Keratinocyte (primary cell): ENCODE measurements at regions not wholly inside any gene's neighbourhood (a gene's known extent, or its start where the extent isn't known, plus 50 kb on each side); places are given as distances from the start of the nearest gene placed in this dataset.

Source experiments
- DNase-seq: peaks from one replicate; pipeline ENCODE4 v3.0.0-alpha.2; 2011; ENCODE audit warnings: low read depth, missing footprints, low spot score
- FAIRE-seq: peaks from 2 replicates; lab custom pipeline; 2011; peaks lifted over from hg19 to GRCh38; lab: Jason Lieb, UNC
- H2AFZ ChIP-seq: 2 replicates; pipeline ENCODE4 v1.6.0; 2012; ENCODE audit warnings: low read length, control low read depth, inconsistent platforms; ENCODE audit not compliant: control insufficient read depth
- H3K27ac ChIP-seq: 2 replicates; pipeline ENCODE4 v1.5.1; 2011; ENCODE audit warnings: low read length; ENCODE audit not compliant: control insufficient read depth, insufficient read depth
- H3K27me3 ChIP-seq: 3 replicates; pipeline ENCODE4 v1.6.0; 2011; ENCODE audit warnings: low read length; ENCODE audit not compliant: control insufficient read depth, insufficient read depth; ENCODE audit errors: extremely low read depth
- H3K36me3 ChIP-seq, 2 experiments: 2 replicates in 1 of 2; 3 replicates in 1 of 2; pipeline ENCODE4 v1.5.1; 2011; ENCODE audit warnings: low read length in 2 of 2, mild to moderate bottlenecking in 1 of 2; ENCODE audit not compliant: control insufficient read depth in 2 of 2, insufficient read depth in 2 of 2; ENCODE audit errors: extremely low read depth in 1 of 2
- H3K4me1 ChIP-seq: 3 replicates; pipeline ENCODE4 v1.5.1; 2011; ENCODE audit warnings: low read length; ENCODE audit not compliant: control insufficient read depth, insufficient read depth; ENCODE audit errors: extremely low read depth
- H3K4me2 ChIP-seq: 3 replicates; pipeline ENCODE4 v1.6.0; 2011; ENCODE audit warnings: low read depth, low read length; ENCODE audit not compliant: control insufficient read depth, insufficient read depth; ENCODE audit errors: extremely low read depth
- H3K4me3 ChIP-seq, 3 experiments: fragments of 200-600 bp in 1 of 3; sonication (generic) in 1 of 3; 2 replicates in 2 of 3; 3 replicates in 1 of 3; pipeline ENCODE4 v1.5.1; 2011 to 2016; ENCODE audit warnings: low read length in 3 of 3, mild to moderate bottlenecking in 3 of 3, control low read depth in 2 of 3, inconsistent platforms in 1 of 3, low read depth in 1 of 3, mixed read lengths in 1 of 3, mixed run types in 1 of 3, moderate library complexity in 1 of 3; ENCODE audit not compliant: control insufficient read depth in 2 of 3, insufficient read depth in 2 of 3; ENCODE audit errors: extremely low read depth in 1 of 3
- H3K79me2 ChIP-seq: 2 replicates; pipeline ENCODE4 v1.6.0; 2012; ENCODE audit warnings: low read length; ENCODE audit not compliant: control insufficient read depth, insufficient read depth
- H3K9ac ChIP-seq: 3 replicates; pipeline ENCODE4 v1.6.0; 2011; ENCODE audit warnings: low read length; ENCODE audit not compliant: control insufficient read depth, insufficient read depth; ENCODE audit errors: extremely low read depth
- H3K9me1 ChIP-seq: 3 replicates; pipeline ENCODE4 v1.6.0; 2011; ENCODE audit warnings: low read length; ENCODE audit not compliant: control insufficient read depth, insufficient read depth; ENCODE audit errors: extremely low read depth
- H3K9me3 ChIP-seq: 2 replicates; pipeline ENCODE4 v1.5.1; 2012; ENCODE audit warnings: low read depth, low read length; ENCODE audit not compliant: control insufficient read depth
- H4K20me1 ChIP-seq: 3 replicates; pipeline ENCODE4 v1.6.0; 2011; ENCODE audit warnings: low read length; ENCODE audit not compliant: control insufficient read depth, insufficient read depth; ENCODE audit errors: extremely low read depth
- EZH2 ChIP-seq: IDR thresholded peaks from one replicate; pipeline ENCODE4 v1.6.1; 2012; ENCODE audit warnings: inconsistent platforms, mild to moderate bottlenecking, low read length, moderate library complexity
- dilution Hi-C: fragments of 300-500 bp; cut with MboI; formaldehyde crosslinking; loops from one replicate; pipeline ENCODE4 v1.7.0; 2020; ENCODE audit warnings: low sequenced_read_pairs; ENCODE audit not compliant: extremely low pct_ligation_motif_present
- TF ChIP-seq, protein P1 (sequence below), 3 experiments: IDR thresholded peaks in 1 of 3; conservative IDR thresholded peaks in 1 of 3; optimal IDR thresholded peaks in 1 of 3; 2 replicates in 2 of 3; 3 replicates in 1 of 3; pipeline versions ENCODE3 to v1.5.1; 2011; ENCODE audit warnings: low read length in 3 of 3, mild to moderate bottlenecking in 3 of 3, moderate library complexity in 2 of 3, control low read depth in 1 of 3, inconsistent platforms in 1 of 3; ENCODE audit not compliant: insufficient read depth in 2 of 3; ENCODE audit errors: extremely low read depth in 1 of 3

- FAIRE-seq (no peak), DNase-seq (no peak)
- TF ChIP-seq, protein P1, sequence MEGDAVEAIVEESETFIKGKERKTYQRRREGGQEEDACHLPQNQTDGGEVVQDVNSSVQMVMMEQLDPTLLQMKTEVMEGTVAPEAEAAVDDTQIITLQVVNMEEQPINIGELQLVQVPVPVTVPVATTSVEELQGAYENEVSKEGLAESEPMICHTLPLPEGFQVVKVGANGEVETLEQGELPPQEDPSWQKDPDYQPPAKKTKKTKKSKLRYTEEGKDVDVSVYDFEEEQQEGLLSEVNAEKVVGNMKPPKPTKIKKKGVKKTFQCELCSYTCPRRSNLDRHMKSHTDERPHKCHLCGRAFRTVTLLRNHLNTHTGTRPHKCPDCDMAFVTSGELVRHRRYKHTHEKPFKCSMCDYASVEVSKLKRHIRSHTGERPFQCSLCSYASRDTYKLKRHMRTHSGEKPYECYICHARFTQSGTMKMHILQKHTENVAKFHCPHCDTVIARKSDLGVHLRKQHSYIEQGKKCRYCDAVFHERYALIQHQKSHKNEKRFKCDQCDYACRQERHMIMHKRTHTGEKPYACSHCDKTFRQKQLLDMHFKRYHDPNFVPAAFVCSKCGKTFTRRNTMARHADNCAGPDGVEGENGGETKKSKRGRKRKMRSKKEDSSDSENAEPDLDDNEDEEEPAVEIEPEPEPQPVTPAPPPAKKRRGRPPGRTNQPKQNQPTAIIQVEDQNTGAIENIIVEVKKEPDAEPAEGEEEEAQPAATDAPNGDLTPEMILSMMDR (optimal IDR thresholded peaks at IDR 0.05 in 1 of 3, IDR thresholded peaks at IDR 0.05 in 1 of 3, conservative IDR thresholded peaks at IDR 0.05 in 1 of 3; ENCODE audit: extremely low read depth in 1 of 3, insufficient read depth in 2 of 3, low read length in 3 of 3), result no peak
- TF ChIP-seq EZH2, result no peak
- no peaks in the 10 kb centered on the region for H3K4me1 ChIP-seq
- H3K27me3 ChIP-seq, result no peaks in the 10 kb centered on the region
- no peak overlapping the region for H3K4me3 ChIP-seq
- dilution Hi-C loops, result no loop called here
- H3K9me3 ChIP-seq, result no peaks in the 10 kb centered on the region
- H4K20me1 ChIP-seq, result no peaks in the 10 kb centered on the region
- H3K36me3 ChIP-seq, result no peaks in the 10 kb centered on the region
- H3K9me1 ChIP-seq, result no peaks in the 10 kb centered on the region
- no peak overlapping the region for H3K9ac ChIP-seq
- no peaks in the 10 kb centered on the region for H3K79me2 ChIP-seq
- no peak overlapping the region for H3K27ac ChIP-seq
- H2AFZ ChIP-seq, result no peak overlapping the region
- no peak overlapping the region for H3K4me2 ChIP-seq
Measured at GRCh38 chr1:233513431-233513830, 100.5 kb upstream of the KCNK1 start.

GRCh38 chr1:233514946-233515391, 98.9 kb upstream of the KCNK1 start:
- no peak overlapping the region for H3K4me3 ChIP-seq
- no peak overlapping the region for H3K27ac ChIP-seq
- H2AFZ ChIP-seq, result no peak overlapping the region
- FAIRE-seq, result no peak
- H3K9me3 ChIP-seq, result no peaks in the 10 kb centered on the region
- no peaks in the 10 kb centered on the region for H3K36me3 ChIP-seq
- no peak for DNase-seq
- no peak overlapping the region for H3K9ac ChIP-seq
- no peaks in the 10 kb centered on the region for H3K9me1 ChIP-seq
- TF ChIP-seq, protein P1 (optimal IDR thresholded peaks at IDR 0.05 in 1 of 3, IDR thresholded peaks at IDR 0.05 in 1 of 3, conservative IDR thresholded peaks at IDR 0.05 in 1 of 3; ENCODE audit: extremely low read depth in 1 of 3, insufficient read depth in 2 of 3, low read length in 3 of 3), result no peak
- TF ChIP-seq EZH2, result no peak
- H3K4me1 ChIP-seq, result no peaks in the 10 kb centered on the region
- H3K4me2 ChIP-seq, result no peak overlapping the region
- no peaks in the 10 kb centered on the region for H3K27me3 ChIP-seq
- H4K20me1 ChIP-seq, result no peaks in the 10 kb centered on the region
- no peaks in the 10 kb centered on the region for H3K79me2 ChIP-seq
- dilution Hi-C loops, result no loop called here
